Left colon (tissue), 2 donors: ENCODE measurements at regions not wholly inside any gene's neighbourhood (a gene's known extent, or its start where the extent isn't known, plus 50 kb on each side); places are given as distances from the start of the nearest gene placed in this dataset.
"Not testable (repeated sequence)": the region's sequence is repeated elsewhere in the genome, so short reads cannot be mapped to it uniquely, and the experiment has no call there.

Experiments
- ATAC-seq: fragments of 200-7000 bp; cut with Tn5 transposase; one replicate; pipeline ENCODE4 v1.9.1; 2020; ENCODE audit warnings: mild to moderate bottlenecking, moderate library complexity
- DNase-seq, 2 donors: peaks; one replicate each; pipeline ENCODE4 v3.0.0-alpha.2; 2020
- intact Hi-C, 2 donors: fragments of 100-400 bp; cut with DNase I in 1 of 2; cut with micrococcal nuclease in 1 of 2; formaldehyde crosslinking; loops; one replicate each; pipeline versions ENCODE4 v1.11.2 to v1.14.0; 2022; cut with DNase I, micrococcal nuclease
- donor health status: DM: no; HTN: no; CAD: no.
- donor health status: DM: yes; HTN: yes; CAD: no.

DNA sequence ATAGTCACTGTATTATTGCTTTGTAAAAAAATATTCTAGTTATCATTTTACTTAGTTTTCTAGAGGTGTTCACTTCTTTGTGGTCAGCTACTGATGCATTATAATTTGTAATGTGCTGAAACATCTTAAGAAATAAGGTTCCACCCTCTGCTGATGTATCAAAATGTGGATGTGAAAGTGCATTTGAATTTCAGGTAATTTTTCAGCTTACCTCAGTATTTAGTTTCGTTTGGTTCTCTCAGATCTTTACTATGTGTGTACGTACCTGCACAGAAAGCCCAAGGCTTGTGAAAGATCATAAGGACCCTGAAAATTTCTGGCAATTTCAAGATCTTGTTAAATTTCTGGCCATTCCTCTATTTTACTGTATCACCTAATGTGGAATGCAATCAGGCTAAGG, 542.3 kb upstream of the TPK1 start:
- intact Hi-C loops = no loop called here
- DNase-seq (no peak), ATAC-seq (no peak)

DNA sequence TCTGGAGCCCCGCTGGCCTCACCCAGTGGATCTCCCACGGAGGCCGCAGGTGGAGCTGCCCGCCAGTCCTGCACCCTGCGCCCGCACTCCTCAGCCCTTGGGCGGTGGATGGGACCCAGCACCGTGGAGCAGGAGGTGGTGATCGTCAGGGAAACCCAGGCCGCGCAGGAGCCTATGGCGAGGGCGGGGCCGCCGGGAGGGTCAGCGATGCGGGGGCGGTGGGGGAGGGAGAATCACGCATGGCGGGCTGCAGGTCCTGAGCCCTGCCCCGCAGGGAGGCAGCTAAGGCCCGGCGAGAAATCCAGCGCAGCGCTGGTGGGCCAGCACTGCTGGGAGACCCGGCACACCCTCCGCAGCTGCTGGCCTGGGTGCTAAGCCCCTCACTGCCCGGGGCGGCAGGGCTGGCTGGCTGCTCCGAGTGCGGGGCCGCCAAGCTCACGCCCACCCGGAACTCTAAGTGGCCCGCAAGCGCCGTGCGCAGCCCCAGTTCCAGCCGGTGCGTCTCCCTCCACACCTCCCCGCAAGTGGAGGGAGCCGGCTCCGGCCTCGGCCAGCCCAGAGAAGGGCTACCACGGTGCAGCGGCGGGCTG, 524.8 kb upstream of the TPK1 start:
- no peak for ATAC-seq
- intact Hi-C loops = no loop called here
- no peak for DNase-seq

DNA sequence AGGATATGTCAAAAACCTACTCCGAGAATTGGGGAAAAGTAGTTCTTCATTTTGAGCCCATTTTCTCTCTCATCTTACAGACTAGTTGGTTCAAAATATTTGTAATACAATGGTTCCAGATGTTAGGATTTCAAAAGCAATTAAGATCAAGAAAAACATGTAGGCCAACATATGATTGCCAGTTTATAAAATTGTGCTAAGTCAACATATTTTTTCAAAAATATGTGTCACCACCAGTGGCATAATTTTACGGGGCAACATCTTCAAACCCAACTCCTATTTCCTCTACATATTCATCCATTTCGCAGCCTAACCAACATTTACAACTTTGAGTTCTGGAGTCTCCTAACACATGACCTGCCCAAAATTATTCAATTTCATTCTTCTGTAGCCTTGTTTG, 514.5 kb upstream of the TPK1 start:
- intact Hi-C loops = no loop called here
- ATAC-seq (no peak), DNase-seq (no peak)

DNA sequence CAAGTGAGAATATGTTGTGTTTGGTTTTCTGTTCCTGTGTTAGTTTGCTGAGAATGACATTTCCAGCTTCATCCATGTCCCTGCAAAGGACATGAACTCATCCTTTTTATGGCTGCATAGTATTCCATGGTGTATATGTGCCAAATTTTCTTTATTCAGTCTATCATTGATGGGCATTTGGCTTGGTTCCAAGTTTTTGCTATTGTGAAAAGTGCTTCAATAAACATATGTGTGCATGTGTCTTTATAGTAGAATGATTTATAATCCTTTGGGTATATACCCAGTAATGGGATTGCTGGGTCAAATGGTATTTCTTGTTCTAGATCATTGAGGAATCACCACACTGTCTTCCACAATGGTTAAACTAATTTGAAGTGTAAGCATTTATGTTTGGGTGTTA, 513.6 kb upstream of the TPK1 start:
- intact Hi-C loops, ATAC-seq, DNase-seq: not testable (repeated sequence)

DNA sequence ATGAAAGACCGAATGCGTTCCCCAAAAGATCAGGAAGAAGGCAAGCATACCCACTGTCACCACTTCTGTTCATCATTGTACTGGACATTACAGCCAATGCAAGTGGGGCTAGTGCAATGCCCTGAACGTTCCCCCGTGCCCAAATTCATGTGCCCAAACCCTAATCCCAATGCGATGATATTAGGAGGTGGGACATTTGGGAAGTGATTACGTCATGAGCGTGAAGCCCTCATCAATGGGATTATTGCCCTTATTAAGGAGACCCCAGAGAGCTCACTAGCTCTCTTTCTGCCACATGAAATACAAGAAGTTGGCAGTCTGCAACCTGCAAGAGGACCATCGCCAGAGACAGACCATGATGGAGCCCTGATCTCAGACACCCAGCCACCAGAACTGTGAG, 511.4 kb upstream of the TPK1 start:
- ATAC-seq (no peak), DNase-seq (no peak)
- intact Hi-C loops = no loop called here

DNA sequence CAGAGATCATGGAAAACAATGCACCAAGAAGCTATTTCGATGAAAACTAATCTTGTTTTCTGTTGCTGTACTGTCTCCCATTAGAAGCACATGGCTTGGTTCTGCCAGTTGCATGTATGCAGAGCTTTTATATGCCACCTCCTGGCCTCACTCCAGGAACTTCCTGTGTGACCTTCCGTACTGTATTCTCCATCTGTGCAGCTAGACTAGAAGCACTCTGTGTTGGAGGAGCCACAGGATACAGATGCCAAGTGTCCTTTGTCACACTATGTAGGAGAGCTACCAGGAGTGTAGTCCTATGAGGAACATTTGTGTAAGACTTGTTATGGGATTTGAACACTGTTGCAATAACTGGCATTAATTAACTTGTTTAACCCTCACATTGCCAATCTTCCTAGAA, 503.5 kb upstream of the TPK1 start:
- ATAC-seq (no peak), DNase-seq (no peak)
- intact Hi-C loops = no loop called here

DNA sequence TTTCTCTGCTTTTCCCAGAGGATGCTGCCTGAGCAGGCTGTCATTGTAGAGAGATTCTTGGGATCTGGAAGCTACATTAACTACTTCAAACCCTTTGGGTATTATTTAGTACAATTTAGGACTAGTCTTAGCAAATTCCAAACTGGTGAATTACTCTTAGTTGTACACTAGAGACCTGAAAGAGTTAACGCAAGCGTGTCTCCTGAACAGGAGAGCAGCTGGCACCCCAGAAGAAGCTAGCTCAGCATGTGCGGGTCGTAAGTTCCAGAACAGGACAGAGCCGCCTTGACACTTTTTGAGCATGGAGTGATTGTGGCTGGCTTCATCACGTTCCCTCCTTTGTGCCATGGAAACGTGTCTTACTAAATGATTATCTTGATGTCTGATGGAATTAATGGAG, 495.7 kb upstream of the TPK1 start:
- DNase-seq (no peak), ATAC-seq (no peak)
- intact Hi-C loops = no loop called here

DNA sequence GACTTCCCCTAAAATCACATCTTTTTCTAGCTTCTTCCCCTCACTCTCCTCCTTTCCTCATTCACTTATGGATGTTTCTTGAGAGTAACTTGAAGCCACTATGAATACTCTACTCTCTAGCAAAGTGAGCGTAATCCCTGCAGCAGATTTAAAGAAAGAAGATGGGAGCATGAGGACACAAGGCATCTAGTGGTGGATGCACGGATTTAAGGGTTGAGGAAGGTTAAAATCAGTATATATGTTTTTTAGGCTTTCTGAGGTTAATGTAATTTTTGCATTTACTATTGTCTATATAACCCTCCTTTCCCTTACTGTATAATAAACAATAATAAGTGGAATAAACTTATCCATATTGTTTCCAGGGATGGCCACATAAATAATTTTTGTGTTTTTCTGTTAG, 495.2 kb upstream of the TPK1 start:
- intact Hi-C loops = no loop called here
- ATAC-seq (no peak), DNase-seq (no peak)

DNA sequence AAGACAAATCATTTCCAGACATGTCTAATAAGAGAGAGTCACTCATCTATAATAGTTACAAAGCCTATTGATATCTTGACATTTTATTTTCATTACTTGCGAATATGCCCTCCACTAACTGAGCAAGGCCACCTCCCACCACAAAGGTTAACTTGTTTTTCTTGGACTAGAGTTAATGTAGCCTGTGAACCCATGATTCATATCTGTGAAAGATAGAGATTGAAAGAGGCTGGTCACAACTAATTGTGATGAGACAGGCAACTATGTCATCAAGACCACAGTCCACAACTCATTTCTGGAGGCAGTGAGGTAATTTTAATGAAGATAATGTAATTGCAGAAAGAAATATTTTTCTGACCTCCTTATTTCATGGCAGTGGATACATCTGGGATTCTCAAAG, 491.8 kb upstream of the TPK1 start:
- DNase-seq (no peak), ATAC-seq (no peak)
- intact Hi-C loops = no loop called here

DNA sequence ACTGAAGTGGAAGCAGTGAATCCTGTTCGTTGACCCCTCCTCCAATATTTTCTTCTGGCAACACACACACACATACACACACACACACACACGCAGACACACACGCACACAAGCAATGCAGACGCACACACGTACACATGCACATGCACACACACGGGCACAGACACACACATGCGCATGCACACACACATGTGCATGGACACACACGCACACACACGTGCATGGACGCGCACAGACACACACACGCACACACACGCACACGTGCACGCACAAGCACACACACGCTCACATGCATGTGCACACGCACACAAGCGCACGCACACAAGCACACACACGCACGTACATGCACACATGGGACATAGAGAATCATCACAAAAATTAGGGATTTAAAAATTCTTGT, 488.2 kb upstream of the TPK1 start:
- ATAC-seq = no peak
- DNase-seq = no peak
- intact Hi-C loops = no loop called here

DNA sequence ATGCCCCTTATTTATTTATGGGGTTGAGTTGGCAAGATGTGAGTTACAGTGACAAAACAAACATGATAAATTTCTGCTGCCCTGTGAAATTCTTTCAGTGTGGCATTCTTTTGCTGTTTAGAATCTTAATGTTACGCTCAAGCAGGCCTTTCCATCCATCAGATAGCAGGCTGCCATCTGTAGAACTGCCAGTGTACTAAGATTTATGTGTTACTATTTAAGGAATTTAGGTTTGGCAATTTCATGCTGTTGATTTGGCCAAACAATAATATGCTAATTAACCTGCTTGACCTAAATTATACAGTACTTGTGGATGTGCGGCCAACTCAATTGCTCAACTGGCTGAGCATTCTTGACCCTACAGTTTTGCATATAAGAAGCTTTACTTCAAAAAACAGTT, 477.7 kb upstream of the TPK1 start:
- ATAC-seq = no peak
- intact Hi-C loops = no loop called here
- DNase-seq = no peak

DNA sequence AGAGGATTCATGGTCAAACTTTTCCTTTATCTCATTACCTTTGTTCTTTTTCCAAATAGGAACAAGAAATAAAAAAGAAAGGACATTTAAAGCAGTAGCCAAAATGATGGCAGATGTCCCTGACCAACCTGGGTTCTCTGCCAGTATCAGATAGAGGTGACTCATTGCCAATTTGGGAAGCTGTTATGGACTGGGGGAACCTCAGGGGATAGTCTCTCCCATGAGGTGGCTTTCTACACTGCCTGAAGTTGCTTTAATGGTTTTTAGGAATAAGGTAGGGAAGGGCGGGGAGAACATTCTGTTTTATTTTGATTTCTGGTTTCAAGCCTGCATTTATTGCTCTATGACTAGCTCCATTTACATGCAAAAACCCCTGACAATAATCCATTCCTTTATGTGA, 457.9 kb upstream of the TPK1 start:
- no peak for DNase-seq
- intact Hi-C loops = no loop called here
- no peak for ATAC-seq

DNA sequence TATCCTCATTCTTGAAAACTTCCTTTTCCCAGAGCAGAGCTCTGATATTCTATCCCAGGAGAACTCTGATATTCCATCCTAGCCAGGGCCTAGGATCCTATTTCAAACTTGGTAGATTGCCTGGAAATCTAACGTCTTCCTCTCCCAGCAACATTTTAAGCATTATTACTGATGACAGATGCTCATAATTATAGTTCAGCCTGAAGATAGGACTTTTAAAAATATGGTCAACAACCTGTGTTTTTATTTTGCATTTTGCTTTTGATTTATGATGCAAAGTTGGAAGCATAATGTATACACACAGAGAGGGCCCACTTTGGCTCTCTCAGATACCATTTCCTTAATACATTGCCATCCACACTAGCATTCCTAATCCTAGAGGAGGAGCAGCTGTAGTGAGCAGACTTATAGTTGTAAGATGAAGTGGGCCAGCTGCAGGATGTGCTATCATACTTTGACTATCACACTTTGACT, 457.4 kb upstream of the TPK1 start:
- no peak for DNase-seq
- no peak for ATAC-seq
- intact Hi-C loops = no loop called here

DNA sequence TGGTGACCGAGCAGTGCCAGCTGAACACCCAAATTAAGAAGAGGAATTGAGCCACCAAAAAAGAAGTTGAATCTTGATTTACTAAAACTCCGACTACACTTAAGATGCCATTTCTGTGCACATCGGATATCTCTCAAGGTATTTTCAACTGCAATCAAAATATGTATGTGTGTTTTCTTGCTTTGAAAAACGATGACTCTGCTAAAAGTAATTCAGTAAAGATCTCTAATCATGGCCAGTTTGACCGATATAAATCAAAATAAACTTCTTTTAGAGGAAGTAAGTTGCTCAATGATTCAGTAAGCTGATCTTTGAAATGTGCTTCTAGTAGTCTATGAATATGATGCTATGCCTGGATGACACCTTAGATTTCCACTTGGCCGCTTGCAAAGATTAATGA, 453.5 kb upstream of the TPK1 start:
- ATAC-seq (no peak), DNase-seq (no peak)
- intact Hi-C loops = no loop called here

DNA sequence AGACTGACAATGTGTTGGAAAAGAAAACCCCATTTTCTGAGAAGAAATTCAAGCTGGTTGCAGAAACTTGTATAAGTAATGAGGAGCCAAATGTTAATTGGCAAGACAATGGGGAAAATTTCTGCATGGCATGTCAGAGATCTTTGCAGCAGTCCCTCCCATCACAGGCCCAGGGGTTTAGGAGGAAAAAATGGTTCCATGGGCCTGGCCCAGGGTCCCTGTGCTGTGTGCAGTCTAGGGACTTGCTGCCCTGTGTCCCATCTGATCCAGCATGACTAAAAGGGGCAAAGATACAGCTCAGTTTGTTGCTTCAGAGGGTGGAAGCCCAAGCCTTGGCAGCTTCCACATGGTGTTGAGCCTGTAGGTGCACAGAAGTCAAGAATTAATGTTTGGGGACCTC, 440.3 kb upstream of the TPK1 start:
- intact Hi-C loops = no loop called here
- no peak for DNase-seq
- no peak for ATAC-seq

DNA sequence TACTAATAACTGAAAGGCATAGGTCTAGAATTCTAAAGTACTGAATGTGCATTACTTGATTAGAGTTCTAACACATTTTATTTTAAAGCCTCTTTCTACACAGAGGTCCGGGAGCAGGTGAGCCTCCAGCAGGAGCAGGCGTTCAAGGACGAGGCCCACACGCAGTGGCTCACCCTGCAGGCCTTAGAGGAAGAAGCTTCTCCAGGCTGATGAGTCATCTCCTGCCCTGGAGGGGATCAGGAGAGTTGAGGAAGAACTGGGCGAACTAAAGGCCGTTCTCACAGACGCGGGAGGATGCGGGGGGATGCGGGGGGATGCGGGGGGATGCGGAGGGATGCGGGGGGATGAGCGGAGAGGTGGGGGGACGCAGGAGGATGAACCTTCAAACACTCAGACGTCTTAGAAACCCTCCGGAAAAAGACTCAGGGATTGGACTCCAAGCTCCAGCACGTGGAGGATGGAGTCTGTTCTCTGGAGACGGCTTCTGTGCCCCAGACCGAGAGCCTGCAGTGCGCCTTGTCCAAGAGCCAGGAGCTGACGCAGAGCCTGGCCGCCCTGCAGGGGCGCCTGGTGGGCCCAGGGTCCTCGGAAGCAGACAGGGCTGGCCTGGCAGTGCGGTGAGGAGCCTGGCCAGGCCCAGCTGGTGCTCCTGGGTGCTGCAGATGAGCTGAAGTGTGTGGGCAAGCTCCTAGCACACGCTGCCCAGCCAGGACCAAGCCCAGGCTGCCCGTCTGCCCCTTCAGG, 433.7 kb upstream of the TPK1 start:
- ATAC-seq = no peak
- intact Hi-C loops = no loop called here
- DNase-seq = no peak

DNA sequence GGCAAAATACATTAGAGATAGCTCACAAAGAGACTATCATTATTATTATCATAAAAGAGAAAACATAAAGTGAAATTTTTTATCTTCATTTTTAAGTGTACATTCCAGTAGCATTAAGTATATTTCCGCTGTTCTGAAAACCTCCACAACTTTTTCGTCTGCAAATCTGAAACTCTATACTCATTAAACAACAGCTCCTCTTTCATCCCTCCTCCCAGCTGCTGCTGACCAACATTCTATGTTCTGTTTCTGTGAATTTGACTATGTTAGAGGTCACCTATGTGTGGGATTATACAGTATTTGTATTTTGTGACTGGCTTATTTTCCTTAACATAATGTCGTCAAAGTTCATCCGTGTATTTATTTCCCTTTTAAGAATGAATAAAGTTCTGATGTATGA, 429.3 kb upstream of the TPK1 start:
- DNase-seq (no peak), ATAC-seq (no peak)
- intact Hi-C loops = no loop called here

DNA sequence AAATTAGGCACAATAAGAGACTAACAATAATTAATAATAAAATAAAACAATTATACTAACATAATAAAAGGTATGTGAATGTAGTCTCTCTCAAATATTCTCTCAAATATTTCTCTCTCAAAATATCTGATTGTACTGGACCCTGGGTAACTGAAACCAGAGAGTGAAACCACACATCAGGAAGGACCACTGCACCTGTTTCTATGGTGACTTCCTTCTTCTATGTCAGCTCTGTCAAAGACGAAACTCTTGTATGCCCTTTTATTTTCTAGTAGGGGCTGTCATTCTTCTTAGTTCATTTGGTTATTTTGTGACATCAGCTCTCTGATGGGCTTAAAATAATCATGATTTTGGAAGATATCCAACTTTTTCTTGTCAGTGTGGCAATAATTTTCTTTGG, 428.0 kb upstream of the TPK1 start:
- ATAC-seq = no peak
- intact Hi-C loops = no loop called here

DNA sequence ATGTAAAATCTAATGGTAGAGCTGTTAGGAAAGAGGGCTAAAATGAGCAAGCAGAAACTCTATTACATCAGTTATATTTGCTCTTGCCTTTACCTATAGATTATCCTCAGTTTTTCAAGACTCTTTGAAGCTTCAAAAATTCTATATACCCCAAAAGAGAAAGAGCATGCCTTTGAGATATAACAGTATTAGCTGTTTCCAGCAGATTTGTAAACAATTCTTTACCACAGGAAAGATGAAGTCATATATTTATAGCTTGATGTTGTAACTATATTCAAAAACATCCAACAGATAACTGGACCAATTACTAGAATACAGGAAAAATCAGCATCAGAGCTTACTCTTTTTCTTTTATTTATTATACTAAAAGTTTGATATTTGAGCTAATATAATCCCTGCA, 416.2 kb upstream of the TPK1 start:
- ATAC-seq = no peak
- intact Hi-C loops = no loop called here
- no peak for DNase-seq

More for the DNA sequence above, 428.0 kb upstream of the TPK1 start:
- no peak for DNase-seq

DNA sequence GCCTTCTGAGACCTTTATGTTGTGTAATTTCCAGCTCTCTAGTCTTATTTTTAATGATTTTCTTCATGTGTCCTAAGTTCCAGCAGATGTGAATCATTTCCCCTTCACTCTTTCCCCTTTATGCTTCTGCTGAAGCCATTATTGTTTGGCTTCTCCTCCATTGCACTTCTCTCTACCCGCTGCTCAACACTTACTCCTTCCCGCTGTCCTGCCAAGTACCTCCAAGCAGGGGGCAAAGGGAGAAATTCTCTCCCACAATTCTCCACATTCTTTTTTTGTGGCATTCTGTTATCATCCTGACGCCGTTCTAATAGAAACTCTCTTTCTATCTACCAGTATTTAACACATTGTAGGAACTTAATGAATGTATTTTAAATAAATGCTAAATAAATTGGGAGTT, 388.9 kb upstream of the TPK1 start:
- DNase-seq (no peak), ATAC-seq (no peak)
- intact Hi-C loops = no loop called here

DNA sequence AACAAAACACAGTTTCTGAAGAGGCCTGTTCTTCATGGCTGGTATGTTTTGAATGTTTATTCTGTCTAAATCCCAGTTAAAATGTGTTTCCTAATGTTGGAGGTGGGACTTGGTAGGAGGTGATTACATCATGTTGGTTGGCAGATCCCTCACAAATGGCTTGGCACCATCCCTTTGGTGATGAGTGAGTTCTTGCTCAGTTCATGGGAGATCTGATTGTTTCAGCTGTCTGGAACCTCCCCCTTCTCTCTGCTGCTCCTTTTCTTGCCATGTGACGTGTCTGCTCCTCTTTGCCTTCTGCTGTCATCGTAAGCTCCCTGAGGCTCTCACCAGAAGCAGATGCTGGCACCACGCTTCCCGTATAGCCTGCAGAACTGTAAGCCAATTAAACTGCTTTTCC, 383.6 kb upstream of the TPK1 start:
- DNase-seq (no peak), ATAC-seq (no peak)
- intact Hi-C loops = no loop called here
